MM.1S (cell line): ENCODE measurements at regions not wholly inside any gene's neighbourhood (a gene's known extent, or its start where the extent isn't known, plus 50 kb on each side); places are given as distances from the start of the nearest gene placed in this dataset.

Experiments
- EZH2 ChIP-seq: fragments of 300-600 bp; sonication (generic); optimal IDR thresholded peaks from 2 replicates; pipeline ENCODE3; 2017; ENCODE audit warnings: low read depth, mild to moderate bottlenecking, antibody characterized with exemption, low read length, mixed read lengths
- TF ChIP-seq, protein P1 (sequence below): fragments of 300-600 bp; sonication (generic); IDR thresholded peaks from 2 replicates; pipeline ENCODE4 v1.5.1; 2016; ENCODE audit warnings: antibody characterized with exemption, low read length, mixed read lengths

DNA sequence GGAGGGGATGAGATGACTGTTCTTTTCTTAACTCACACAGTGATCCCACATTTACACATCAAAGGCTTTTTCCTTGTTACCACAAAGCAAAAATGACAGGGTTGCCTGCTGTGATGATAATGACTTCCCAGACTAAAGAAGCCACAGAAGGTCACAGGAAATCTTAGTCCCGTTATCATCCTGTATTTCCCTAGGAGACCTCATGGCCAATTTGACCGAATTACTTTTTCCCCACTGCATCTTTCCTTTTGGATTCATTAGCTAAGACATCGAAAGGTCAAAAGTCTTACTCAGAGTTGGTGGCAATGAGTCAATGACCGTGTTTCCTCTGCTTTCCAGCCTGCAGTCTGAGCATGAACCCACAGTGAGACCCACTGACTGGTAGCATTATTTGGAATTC is 130.1 kb upstream of the INHBA start:
- TF ChIP-seq, protein P1, sequence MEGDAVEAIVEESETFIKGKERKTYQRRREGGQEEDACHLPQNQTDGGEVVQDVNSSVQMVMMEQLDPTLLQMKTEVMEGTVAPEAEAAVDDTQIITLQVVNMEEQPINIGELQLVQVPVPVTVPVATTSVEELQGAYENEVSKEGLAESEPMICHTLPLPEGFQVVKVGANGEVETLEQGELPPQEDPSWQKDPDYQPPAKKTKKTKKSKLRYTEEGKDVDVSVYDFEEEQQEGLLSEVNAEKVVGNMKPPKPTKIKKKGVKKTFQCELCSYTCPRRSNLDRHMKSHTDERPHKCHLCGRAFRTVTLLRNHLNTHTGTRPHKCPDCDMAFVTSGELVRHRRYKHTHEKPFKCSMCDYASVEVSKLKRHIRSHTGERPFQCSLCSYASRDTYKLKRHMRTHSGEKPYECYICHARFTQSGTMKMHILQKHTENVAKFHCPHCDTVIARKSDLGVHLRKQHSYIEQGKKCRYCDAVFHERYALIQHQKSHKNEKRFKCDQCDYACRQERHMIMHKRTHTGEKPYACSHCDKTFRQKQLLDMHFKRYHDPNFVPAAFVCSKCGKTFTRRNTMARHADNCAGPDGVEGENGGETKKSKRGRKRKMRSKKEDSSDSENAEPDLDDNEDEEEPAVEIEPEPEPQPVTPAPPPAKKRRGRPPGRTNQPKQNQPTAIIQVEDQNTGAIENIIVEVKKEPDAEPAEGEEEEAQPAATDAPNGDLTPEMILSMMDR, result no peak
- no peak for TF ChIP-seq EZH2
